ENCODE measurements at regions not wholly inside any gene's neighbourhood (a gene's known extent, or its start where the extent isn't known, plus 50 kb on each side); places are given as distances from the start of the nearest gene placed in this dataset.

DNA sequence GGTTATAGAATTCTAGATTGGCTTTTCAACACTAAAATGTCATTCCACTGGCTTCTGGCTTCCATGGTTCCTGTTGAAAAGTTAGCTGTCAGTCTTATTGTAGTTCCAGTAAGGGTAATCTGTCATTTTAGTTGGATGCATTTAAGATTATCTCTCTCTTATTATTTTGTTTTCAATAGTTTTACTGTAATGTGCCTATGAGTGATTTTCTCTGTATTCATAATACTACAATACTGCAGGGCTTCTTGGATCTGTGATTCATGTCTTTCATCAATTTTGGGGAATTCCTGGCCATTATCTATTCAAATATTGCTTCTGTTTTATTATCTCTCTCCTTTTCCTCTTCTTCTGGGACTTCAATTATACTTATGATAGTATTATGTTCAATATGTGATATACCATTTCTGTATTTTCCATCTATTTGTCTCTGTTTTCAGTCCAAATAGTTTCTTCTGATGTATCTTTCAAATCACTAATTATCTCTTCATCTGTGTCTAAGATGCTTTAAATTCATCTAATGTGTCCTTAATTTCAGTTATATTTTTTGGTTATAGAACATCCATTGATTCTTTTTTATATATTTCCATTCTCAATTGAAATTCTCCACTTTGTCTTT is 101.5 kb downstream of the KCTD15 start:
- in situ Hi-C loops (cut with HindIII; ENCODE audit: low sequenced_read_pairs) = no loop called here

DNA sequence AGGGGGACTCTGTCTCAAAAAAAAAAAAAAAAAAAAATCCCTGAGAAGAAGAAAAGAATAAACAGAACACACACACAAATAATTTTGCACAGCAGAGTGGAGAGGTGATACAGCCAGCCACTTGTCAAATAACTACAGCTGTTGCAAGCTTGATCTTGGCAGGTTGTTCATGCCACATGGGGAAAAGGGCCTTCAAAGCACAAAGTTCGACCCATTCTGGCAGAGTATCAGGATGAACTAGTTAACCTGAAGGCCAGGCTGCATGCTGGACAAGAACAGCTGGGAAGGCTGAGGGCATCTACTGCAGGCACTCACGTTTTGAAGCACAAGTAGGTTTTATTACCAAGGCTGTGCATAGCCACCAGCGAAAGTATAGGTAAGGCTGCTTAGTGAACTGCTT is 104.1 kb downstream of the KCTD15 start:
- in situ Hi-C loops (cut with HindIII; ENCODE audit: low sequenced_read_pairs) = loop anchor here (5.0 kb wide), 1 partner anchor 104 kb away; the partner anchor contains the start of gene KCTD15

DNA sequence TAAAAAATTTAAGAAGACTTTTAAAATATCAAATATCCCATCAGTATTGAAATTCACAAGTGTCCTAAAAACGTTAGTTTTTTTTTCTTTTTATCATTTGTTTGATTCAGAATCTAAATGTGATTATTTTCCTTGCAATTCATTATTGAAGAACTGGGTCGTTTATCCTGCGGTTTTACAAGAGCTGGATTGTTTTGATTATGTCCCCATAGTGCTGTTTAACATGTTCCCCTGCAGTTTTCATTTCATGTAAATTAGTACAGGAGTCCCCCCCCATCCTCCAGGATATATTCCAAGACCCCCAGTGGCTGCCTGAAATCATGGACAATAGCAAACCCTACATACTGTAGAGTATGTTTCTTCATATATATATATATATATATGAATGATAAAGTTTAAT is 105.7 kb downstream of the KCTD15 start:
- in situ Hi-C loops (cut with HindIII; ENCODE audit: low sequenced_read_pairs) = loop anchor here (5.0 kb wide), 1 partner anchor 105 kb away; the partner anchor contains the start of gene KCTD15

DNA sequence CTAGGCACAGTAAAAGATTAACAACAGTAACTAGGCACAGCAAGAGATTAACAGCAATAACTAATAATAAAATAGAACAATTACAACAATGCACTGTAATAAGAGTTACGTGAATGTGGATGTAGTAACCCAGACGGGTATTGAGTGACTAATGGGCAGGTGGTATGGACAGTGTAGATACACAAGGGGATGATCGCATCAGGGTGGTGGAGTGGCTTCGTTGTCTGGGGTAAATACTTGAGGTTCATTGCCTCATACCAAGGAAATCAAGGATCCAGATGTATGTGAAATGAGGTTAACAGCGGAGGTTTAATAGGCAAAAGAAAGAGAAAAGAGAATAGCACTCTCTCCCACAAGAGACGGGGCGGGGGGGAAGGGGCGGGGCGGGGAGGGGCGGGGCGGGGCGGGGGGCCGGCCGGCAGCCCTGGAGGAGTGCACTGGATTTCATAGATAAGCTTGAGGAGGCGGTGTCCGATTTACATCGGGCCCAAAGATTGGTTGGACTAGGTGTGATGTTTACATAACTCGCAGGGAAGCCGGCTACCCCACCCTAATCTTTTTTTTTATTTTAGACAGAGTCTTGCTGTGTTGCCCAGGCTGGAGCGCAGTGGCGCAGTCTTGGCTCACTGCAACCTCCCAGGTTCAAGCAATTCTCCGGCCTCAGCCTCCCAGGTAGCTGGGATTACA is 106.3 kb downstream of the KCTD15 start:
- in situ Hi-C loops (cut with HindIII; ENCODE audit: low sequenced_read_pairs) = loop anchor here (5.0 kb wide), 1 partner anchor 106 kb away; the partner anchor contains the start of gene KCTD15

DNA sequence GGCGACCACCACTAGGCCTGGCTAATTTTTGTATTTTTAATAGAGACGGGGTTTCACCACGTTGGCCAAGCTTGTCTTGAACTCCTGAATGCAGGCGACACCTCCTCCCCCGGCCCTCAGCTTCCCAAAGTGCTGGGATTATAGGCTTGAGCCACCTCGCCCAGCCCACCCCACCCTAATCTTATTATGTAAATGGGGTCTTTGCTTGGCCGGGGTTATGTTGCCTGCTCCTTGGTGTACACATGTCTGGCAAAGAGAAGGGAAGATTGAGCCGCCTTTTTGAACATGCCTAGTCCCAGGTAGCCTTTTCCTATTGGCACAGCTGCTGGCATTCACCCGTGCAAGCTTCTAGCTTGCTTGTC is 106.8 kb downstream of the KCTD15 start:
- in situ Hi-C loops (cut with HindIII; ENCODE audit: low sequenced_read_pairs) = loop anchor here (5.0 kb wide), 1 partner anchor 106 kb away; the partner anchor contains the start of gene KCTD15

DNA sequence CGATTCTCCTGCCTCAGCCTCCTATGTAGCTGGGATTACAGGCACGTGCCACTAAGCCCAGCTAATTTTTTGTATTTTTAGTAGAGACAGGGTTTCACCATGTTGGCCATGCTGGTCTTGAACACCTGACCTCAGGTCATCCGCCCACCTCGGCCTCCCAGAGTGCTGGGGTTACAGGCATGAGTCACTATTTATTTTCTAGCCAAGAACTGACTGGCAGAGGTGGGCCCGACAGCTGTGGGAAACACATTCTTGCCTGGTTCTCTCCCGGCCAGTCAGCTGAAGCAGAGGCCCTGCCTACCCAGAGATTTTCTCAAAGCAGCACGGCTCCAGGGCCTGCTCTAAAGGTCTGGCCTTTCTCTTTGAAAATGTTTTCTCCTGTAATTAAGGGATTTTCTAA is 108.0 kb downstream of the KCTD15 start:
- in situ Hi-C loops (cut with HindIII; ENCODE audit: low sequenced_read_pairs) = loop anchor here (5.0 kb wide), 1 partner anchor 107 kb away; the partner anchor contains the start of gene KCTD15

DNA sequence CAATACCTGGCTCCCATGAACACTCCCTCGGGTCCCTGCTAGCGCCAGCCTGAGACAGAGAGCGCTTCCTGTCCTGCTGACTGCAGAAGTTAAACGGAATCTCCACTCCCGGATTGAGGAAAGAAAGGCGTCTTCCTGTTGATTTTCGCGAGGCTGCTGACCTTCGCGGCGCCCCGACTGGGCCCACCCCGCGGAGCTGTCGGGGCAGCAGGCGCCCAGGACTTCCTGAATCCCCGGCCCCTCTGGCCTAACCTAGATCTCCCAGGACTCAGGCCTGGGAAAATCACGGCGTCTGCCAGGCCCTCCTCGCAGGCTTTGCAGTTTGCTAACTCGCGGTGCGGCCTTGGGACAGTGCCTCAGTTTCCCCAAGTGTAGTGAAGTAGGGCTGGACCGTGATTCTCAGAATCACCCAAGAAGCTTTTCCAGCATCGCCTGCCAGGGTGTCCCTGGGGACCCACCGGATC is 108.8 kb downstream of the KCTD15 start:
- in situ Hi-C loops (cut with HindIII; ENCODE audit: low sequenced_read_pairs) = no loop called here

DNA sequence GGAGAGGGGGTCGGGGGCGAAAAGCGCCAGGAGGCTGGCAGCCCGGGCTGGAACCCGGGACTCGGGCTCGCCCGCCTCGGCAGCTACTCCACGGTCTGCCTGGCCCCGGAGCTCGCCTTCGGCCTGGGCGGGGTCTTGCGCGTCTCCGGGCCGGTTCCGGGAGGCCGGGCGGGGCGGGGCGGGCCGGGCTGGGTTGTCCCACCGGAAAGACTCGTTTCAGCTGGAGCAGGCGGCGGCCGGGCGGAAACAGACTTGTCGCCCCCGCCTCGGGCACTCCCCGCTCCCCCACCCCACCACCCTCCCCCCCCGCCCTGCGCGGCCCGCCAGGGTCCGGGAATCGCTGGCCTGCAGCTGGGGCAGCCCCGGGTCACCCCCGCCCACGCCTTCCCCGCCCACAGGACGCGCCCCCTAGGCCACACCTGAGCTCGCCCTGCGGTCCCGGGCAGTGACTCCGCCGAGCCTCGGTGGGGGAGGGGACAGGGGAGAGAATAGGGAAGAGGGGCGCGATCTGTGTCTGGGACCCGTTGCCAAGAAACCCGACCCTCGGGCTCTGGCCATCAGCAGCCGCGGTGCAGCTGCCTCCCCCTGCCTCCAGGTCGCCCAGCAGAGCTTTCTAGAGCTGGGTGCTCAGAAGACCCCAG is 109.4 kb downstream of the KCTD15 start:
- in situ Hi-C loops (cut with HindIII; ENCODE audit: low sequenced_read_pairs) = no loop called here

DNA sequence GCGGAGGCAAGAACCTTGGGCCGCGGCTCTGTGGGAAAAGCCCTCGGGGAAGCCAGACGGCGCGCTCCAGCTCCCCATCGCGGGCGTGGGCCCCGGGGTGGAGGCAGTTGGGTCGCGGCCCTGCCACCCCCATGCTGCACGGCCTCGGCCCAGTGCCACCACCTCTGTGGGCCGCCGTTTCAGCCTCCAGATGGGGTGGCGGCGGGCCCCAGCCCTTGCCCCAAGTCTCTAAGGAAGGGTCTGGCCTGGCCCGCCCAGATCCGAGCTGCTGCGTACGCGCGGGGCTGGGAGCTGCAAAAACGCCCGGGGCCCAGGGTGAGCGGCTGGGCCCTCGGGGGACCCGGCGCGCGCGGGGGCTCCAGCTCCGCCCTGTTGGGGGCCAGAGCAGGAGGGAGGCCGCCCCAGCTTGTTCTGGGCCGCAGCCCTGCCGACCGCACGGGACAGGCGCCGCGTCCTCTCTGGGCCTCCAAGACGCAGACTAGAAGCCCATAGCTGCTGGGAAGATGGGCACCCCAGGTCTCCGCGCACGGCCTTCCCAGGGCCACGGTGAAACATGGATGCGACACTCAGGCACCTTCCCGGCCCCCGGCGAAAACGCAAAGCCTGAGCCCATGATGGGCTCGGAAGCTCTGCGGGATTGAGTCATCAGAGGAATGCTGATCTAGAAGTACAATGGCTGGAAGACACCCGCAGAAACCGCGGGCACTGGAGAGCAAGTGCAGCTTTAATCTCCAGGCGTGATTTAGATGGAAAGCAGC is 110.1 kb downstream of the KCTD15 start:
- in situ Hi-C loops (cut with HindIII; ENCODE audit: low sequenced_read_pairs) = no loop called here

DNA sequence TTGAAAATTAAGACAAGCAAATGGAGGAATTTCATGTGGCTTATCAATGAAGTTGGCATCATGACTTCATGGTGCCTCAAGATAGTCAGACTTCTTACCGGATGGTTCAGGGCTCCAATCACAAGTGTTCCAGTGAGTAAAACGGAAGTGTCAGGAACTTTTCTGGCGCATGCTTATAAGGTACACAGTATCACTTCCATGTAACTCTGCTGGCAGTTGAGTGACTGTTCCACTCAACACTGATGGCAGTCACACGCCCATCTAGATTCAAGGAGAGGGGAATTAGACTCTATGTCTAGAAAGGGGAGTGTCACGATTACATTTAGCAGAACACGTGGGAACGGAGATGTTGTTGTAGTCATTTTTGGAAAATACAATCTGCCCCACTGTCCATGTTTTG is 114.3 kb downstream of the KCTD15 start:
- in situ Hi-C loops (cut with HindIII; ENCODE audit: low sequenced_read_pairs) = no loop called here

DNA sequence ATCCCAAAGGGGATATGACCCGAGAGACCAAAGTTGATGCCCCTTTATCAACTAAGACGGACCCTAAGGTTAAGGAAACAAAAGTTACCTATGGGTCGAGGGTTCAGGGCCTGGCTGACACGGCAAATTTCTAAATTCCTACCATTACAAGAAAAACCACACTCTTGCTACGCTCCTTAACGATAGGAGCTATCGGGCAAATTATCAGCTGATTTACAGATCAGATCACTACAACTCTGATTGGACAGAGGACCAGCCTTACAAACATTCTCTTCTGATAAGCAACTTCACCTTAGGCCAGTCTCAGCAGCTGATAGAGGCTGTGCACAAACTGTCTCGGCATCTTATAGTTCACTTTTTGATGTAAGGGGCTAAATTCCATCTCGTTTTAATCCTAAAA is 117.9 kb downstream of the KCTD15 start:
- in situ Hi-C loops (cut with HindIII; ENCODE audit: low sequenced_read_pairs) = no loop called here

DNA sequence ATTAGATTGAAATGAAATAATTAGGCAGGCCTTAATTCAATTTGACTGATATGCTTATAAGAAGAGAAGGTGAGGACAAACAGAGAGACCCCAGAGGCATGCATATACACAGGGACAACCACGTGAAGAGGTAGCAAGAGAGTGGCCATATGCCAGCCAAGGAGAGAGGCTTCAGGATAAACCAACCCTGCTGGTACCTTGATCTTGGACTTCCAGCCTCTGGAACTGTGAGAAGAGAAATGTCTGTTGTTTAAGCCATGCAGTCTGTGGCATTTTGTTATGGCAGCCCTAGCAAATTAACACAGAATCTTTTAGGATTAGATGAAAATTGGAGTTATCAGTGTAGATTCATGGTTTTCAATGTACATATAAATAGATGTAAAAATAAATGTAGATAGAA is 120.1 kb downstream of the KCTD15 start:
- in situ Hi-C loops (cut with HindIII; ENCODE audit: low sequenced_read_pairs) = no loop called here

DNA sequence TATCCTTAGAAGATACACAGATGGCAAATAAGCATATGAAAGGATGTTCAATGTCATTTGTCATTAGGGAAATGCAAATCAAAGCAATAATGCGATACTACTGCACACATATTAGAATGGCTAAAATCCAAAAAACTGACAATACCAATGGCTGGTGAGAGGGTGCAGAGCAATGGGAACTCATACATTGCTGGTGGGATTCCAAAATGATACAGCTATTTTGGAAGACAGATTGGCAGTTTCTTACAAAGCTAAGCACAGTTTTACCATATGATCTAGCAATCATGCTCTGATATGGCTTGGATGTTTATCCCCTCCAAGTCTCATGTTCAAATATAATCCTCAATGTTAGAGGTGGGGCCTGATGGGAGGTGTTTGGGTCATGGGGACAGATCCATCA is 122.6 kb downstream of the KCTD15 start:
- in situ Hi-C loops (cut with HindIII; ENCODE audit: low sequenced_read_pairs) = no loop called here

DNA sequence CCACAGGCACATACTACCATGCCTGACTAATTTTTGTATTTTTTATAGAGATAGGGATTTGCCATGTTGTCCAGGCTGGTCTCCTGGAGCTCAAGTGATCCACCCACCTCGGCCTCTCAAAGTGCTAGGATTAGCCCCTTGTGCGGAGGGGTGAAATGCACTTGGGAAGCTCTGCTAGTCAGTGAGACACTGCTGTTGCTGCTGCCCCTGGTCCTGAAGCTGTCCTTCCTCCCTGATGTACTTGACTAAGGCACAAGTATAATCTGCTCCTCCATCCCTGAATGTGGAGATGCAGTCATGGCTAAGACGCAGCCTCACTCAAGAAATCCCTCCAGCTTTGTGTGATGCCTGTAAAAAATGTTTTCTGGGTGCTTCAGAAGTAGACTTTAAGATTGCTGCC is 124.5 kb downstream of the KCTD15 start:
- in situ Hi-C loops (cut with HindIII; ENCODE audit: low sequenced_read_pairs) = no loop called here

DNA sequence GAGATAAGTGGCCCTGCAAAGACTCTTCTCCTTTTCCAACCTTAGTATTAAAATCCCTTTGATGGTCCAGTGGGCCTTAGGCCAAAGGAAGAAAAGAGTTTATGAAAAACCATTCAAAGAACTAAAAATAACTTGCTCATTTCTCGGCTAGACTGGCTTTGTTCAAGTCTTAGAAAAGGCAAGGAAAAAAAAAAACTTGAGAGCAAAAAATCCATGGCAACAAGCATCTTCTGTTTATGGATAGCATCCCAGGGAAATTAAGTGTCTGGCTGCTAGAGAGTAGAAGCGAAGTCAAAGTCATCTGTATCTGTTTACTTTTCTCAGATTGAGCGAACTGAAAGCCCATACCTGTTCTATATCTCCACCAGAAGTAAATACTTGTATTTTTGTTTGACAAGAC is 129.6 kb downstream of the KCTD15 start:
- in situ Hi-C loops (cut with HindIII; ENCODE audit: low sequenced_read_pairs) = no loop called here

DNA sequence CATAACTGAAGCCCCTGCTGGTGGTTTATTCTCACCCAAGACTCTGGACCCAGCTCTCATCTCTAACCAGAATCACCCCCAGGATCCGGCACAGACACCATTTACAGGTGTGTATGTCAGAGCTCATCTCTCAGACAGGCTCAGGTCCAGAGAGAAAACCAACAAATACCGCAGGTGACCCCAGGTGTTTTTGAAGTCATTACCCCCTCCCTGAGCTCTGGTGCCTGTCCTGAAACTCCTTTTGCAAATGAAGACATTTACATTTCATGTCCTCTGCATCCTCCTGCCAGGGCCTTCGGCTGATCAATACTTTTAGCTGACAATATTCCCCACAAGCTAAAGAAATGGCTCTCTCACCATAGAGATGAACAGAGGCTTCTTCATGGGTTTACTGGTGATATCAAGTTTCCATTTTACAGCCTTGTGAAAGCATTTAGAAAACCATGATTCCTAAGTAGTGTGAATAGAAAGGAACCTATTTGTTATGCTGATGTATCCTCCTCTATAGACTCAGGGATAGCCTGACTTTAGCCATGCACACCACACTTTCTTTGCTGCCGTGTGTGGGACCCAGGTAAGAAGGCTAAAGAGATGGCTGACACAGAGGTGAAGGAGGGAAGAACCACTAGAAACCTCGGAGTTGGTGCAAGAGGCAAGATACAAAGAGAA is 131.3 kb downstream of the KCTD15 start:
- in situ Hi-C loops (cut with HindIII; ENCODE audit: low sequenced_read_pairs) = no loop called here

DNA sequence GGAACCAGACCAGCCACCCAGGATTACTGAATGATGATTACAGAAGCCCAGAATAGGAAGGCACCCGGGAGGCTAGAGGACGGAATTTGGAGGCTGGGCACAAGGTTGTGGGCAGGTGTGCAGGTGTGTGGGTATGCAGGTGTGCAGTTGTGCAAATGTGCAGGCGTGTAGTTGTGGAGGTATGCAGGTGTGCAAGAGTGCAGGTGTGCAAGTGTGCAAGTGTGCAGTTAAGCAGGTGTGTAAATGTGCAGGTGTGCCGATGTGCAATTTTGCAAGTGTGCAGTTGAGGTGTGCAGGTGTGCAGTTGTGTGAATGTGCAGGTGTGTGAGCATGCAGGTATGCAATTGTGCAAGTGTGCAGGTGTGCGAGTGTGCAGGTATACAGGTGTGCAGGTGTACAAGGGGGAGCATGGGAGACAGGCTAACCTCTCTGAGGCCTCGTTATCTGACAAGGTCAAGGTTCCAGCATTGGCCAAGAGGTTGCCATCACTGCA is 131.8 kb downstream of the KCTD15 start:
- in situ Hi-C loops (cut with HindIII; ENCODE audit: low sequenced_read_pairs) = no loop called here

DNA sequence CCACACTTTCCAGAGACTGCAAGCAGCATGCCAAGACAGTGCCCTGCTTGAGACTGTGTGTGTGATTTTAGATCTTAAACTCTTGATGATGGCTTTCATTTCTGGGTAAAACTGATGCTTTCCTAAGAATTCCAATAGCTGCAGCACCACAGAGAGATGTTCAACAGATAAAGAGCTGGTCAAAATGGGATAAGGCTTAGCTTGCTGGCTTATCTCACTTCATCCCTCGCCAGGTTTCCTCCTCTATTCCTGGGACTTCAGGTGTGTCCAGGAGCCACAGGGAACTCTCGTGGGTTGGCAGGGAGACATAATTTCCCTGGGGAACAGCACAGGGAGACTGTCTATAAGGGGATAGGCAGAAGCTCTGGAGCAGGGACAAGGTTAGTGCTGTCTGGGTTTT is 137.3 kb downstream of the KCTD15 start:
- in situ Hi-C loops (cut with HindIII; ENCODE audit: low sequenced_read_pairs) = no loop called here

DNA sequence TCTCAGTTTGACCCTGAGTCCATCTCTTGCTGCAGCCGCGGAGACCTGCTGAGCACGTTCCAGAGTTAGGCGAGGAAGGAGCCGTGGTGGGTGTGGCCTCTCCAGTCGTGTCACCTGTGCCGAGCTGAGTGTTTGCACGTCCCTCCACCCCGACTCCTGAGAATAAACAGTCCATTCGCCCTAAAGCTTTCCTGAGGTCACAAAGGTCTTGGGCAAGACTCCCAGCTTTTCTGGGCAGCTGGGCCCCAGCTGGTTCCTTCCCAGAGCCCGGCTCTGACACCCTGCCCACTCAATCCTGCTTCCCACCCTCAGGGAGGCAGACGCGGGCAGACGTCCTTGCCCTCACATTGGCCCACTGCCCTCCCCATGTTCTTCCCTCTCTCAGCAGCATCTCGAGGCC is 142.2 kb downstream of the KCTD15 start:
- in situ Hi-C loops (cut with HindIII; ENCODE audit: low sequenced_read_pairs) = no loop called here

DNA sequence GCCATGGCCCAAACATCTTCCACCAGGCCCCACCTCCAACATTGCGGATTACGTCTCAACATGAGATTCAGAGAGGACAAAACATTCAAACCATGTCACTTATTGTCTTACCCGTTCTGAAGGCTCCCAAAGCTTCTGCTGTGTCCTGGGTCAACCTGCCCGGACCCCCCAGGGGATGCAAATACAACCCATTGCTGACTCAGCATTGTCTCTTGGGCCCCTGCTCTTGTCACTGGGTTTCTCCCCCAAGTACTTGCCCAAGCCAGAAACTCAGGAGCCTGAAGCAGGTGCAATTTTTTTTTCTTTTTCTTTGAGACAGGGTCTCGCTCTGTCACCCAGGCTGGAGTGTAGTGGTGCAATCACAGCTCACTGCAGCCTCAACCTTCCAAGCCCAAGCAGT is 144.5 kb downstream of the KCTD15 start:
- in situ Hi-C loops (cut with HindIII; ENCODE audit: low sequenced_read_pairs) = no loop called here

Data from endothelial cell of hepatic sinusoid (primary cell).